ENCODE measurements at regions not wholly inside any gene's neighbourhood (a gene's known extent, or its start where the extent isn't known, plus 50 kb on each side); places are given as distances from the start of the nearest gene placed in this dataset.

DNA sequence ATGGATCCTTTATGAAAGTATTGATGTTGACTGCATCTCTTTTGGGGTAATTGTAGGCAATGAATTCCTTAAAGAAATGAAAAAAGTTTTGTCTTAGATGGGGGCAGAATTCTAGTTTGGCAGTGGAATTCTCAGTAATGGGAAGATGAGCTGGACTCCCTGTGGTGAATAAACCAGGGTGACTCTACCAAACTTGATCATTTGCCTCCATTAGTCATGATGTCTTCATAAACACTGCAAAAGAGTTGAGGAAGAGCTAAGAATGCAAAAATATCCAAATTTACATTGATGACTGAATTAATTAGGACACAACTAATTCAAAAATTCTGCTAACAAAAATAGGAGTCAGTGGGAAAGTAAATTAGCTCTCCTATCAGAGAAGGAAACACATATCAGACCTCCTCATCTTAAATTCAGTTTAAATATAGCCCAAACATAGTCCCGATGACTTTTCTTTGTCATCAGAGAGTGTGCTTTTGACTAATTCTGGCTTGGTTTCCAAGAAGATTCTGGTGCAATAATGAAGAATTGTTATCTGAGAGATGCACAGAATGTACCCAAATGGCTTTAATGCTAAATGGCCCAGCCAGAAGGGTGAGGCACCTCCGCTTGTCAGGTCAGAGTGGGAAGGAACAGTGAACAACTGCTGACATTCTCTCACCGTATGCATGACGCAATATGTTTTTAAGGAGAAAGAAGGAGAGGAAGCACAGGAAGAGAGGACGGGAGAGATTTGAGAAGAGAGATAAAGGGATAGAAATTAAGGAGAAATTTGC, 525.1 kb downstream of the LMO4 start:
- no peak overlapping the region for H3K27ac ChIP-seq
- H3K4me3 ChIP-seq, result no peak overlapping the region
- H3K36me3 ChIP-seq, result no peaks in the 10 kb centered on the region
- H3K9me3 ChIP-seq, result no peaks in the 10 kb centered on the region
- WGBS, result 67% methylated on average over 5 of the region's 5 CpGs
- DNase-seq (ENCODE audit: low spot score in 2 of 2), result no peak
- H3K4me1 ChIP-seq, result no peaks in the 10 kb centered on the region
- no peaks in the 10 kb centered on the region for H3K27me3 ChIP-seq
- TF ChIP-seq, protein P1, sequence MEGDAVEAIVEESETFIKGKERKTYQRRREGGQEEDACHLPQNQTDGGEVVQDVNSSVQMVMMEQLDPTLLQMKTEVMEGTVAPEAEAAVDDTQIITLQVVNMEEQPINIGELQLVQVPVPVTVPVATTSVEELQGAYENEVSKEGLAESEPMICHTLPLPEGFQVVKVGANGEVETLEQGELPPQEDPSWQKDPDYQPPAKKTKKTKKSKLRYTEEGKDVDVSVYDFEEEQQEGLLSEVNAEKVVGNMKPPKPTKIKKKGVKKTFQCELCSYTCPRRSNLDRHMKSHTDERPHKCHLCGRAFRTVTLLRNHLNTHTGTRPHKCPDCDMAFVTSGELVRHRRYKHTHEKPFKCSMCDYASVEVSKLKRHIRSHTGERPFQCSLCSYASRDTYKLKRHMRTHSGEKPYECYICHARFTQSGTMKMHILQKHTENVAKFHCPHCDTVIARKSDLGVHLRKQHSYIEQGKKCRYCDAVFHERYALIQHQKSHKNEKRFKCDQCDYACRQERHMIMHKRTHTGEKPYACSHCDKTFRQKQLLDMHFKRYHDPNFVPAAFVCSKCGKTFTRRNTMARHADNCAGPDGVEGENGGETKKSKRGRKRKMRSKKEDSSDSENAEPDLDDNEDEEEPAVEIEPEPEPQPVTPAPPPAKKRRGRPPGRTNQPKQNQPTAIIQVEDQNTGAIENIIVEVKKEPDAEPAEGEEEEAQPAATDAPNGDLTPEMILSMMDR (IDR thresholded peaks at IDR 0.05), result no peak
- TF ChIP-seq EP300 (IDR thresholded peaks at IDR 0.05) (no peak), POLR2AphosphoS5 (IDR thresholded peaks at IDR 0.05) (no peak), POLR2A (IDR thresholded peaks at IDR 0.05) (no peak)

DNA sequence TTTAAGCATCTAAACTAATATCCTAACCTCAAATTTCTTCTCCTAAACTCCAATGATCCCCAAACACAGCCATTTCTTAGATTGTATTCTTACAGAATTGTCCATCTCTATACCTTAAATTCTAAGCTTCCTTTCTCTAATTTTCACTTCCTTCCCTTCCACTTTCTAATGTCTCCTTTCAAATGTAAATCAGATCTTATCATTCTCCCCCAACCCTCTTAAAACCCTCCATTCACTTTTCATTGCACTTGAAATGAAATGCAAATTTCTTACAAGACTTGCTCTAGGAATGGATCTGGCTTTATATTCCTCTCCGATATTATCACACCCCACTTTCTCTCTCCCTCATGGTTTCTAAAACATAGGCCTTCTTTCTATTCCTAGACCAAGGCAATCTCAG, 534.6 kb downstream of the LMO4 start:
- Histone ChIP-seq H3K4me1 (no peaks in the 10 kb centered on the region), H3K27ac (no peak overlapping the region), H3K9me3 (no peaks in the 10 kb centered on the region), H3K27me3 (no peaks in the 10 kb centered on the region), H3K4me3 (no peak overlapping the region), H3K36me3 (no peaks in the 10 kb centered on the region)
- 95% methylated on average over 1 of the region's 1 CpG for WGBS
- DNase-seq (ENCODE audit: low spot score in 2 of 2), result no peak
- TF ChIP-seq, protein P1 (IDR thresholded peaks at IDR 0.05), result no peak
- no peak for TF ChIP-seq POLR2A (IDR thresholded peaks at IDR 0.05)
- TF ChIP-seq POLR2AphosphoS5 (IDR thresholded peaks at IDR 0.05), result no peak
- no peak for TF ChIP-seq EP300 (IDR thresholded peaks at IDR 0.05)

DNA sequence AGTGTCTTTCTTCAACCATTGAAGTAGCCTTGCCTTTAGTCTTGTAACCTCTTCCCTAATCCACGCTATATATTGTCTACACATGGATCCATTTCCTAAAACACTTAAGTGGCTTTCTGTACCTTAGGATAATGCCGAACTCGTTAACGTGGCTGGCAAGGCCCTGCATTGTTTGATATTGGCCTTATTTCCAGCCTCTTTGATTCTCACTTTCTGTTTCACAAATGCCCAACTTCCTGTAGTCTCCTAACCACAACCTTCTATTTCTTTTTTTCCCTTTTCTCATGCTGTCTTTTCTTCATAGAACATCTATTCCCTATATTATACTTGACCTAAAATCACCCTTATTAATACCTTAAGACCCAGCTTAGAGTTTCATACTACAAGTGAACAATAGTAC, 536.0 kb downstream of the LMO4 start:
- TF ChIP-seq, protein P1 (IDR thresholded peaks at IDR 0.05), result no peak
- TF ChIP-seq EP300 (IDR thresholded peaks at IDR 0.05) (no peak), POLR2A (IDR thresholded peaks at IDR 0.05) (no peak), POLR2AphosphoS5 (IDR thresholded peaks at IDR 0.05) (no peak)
- Histone ChIP-seq H3K36me3 (no peaks in the 10 kb centered on the region), H3K4me3 (no peak overlapping the region), H3K4me1 (no peaks in the 10 kb centered on the region), H3K27me3 (no peaks in the 10 kb centered on the region), H3K27ac (no peak overlapping the region), H3K9me3 (no peaks in the 10 kb centered on the region)
- DNase-seq (ENCODE audit: low spot score in 2 of 2), result no peak
- 80% methylated on average over 4 of the region's 4 CpGs for WGBS

DNA sequence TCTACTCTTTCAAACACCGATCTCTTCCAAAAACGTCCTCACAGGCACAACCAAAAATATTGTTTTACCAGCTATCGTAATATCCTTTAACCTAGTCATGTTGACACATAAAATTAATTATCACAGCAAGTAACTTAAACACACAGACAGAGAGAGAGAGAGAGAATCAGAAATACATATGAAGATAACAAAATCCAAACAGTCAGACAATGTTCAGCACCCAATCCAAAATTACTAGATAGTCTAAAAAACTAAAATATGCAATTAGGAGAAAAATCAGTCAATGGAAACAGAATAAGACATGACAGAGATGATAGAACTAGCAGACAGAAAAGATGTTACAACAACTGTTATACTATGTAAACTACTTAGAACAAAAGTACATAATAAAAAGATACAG, 537.7 kb downstream of the LMO4 start:
- Histone ChIP-seq H3K27ac (no peak overlapping the region), H3K4me3 (no peak overlapping the region), H3K27me3 (no peaks in the 10 kb centered on the region), H3K9me3 (no peaks in the 10 kb centered on the region), H3K4me1 (no peaks in the 10 kb centered on the region), H3K36me3 (no peaks in the 10 kb centered on the region)
- no peak for DNase-seq (ENCODE audit: low spot score in 2 of 2)
- TF ChIP-seq EP300 (IDR thresholded peaks at IDR 0.05), result no peak
- 93% methylated on average over 3 of the region's 3 CpGs for WGBS

DNA sequence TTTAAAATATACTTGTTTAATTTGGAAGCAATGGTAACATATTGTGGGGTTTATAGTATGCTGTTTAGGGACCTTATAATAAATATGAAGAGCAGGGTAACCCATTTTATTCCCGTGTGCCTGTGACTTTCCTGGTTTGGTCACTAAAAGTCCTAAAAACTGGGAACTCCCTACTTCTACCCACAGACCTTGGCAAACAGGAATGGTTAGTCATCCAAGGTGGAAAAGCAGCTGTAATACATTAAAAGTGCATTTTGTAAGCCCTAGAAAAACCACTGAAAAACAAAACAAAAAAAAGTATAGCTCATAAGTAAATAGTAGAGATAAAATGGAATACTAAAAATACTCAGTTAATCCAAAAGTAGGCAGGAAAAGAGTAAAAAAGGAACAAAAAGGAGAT, 538.9 kb downstream of the LMO4 start:
- no peaks in the 10 kb centered on the region for H3K9me3 ChIP-seq
- H3K27ac ChIP-seq, result no peak overlapping the region
- no peaks in the 10 kb centered on the region for H3K27me3 ChIP-seq
- no peak for DNase-seq (ENCODE audit: low spot score in 2 of 2)
- TF ChIP-seq POLR2A (IDR thresholded peaks at IDR 0.05) (no peak), EP300 (IDR thresholded peaks at IDR 0.05) (no peak), POLR2AphosphoS5 (IDR thresholded peaks at IDR 0.05) (no peak)
- TF ChIP-seq, protein P1 (IDR thresholded peaks at IDR 0.05), result no peak
- H3K4me1 ChIP-seq, result no peaks in the 10 kb centered on the region
- no peak overlapping the region for H3K4me3 ChIP-seq
- no peaks in the 10 kb centered on the region for H3K36me3 ChIP-seq
- WGBS, result 38% methylated on average over 1 of the region's 1 CpG

DNA sequence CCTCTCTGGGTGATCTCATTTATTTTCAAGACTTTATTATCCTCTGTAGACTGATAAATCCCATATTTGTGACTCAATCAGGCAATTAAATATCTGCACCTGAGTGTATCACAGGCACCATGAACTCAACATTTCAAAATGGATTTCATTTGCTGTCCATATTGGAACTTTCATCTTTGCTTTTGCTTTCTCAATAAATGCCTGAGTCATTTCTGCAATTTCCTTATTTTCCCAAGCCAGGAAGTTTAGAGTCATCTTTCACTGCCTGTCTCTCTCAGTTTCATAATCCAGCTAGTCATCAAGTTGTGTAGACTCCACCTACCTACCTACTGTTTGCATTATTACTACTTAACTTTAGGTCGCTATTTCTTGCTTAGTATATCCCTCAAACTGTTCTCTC, 540.9 kb downstream of the LMO4 start:
- no peaks in the 10 kb centered on the region for H3K9me3 ChIP-seq
- TF ChIP-seq, protein P1 (IDR thresholded peaks at IDR 0.05), result no peak
- WGBS, result 72% methylated on average over 1 of the region's 1 CpG
- no peak overlapping the region for H3K27ac ChIP-seq
- H3K27me3 ChIP-seq, result no peaks in the 10 kb centered on the region
- DNase-seq (ENCODE audit: low spot score in 2 of 2), result no peak
- H3K4me1 ChIP-seq, result no peaks in the 10 kb centered on the region
- no peaks in the 10 kb centered on the region for H3K36me3 ChIP-seq
- no peak overlapping the region for H3K4me3 ChIP-seq

Measured in suprapubic skin (tissue), 4 donors.